GM21619 (cell line): ENCODE measurements at regions not wholly inside any gene's neighbourhood (a gene's known extent, or its start where the extent isn't known, plus 50 kb on each side); places are given as distances from the start of the nearest gene placed in this dataset.
"Not testable (repeated sequence)": the region's sequence is repeated elsewhere in the genome, so short reads cannot be mapped to it uniquely, and the experiment has no call there.

Experiments used
- ATAC-seq: cut with Tn5 transposase; IDR thresholded peaks from one replicate; pipeline ENCODE4 v1.9.1; 2021; ENCODE audit not compliant: unreplicated experiment

DNA sequence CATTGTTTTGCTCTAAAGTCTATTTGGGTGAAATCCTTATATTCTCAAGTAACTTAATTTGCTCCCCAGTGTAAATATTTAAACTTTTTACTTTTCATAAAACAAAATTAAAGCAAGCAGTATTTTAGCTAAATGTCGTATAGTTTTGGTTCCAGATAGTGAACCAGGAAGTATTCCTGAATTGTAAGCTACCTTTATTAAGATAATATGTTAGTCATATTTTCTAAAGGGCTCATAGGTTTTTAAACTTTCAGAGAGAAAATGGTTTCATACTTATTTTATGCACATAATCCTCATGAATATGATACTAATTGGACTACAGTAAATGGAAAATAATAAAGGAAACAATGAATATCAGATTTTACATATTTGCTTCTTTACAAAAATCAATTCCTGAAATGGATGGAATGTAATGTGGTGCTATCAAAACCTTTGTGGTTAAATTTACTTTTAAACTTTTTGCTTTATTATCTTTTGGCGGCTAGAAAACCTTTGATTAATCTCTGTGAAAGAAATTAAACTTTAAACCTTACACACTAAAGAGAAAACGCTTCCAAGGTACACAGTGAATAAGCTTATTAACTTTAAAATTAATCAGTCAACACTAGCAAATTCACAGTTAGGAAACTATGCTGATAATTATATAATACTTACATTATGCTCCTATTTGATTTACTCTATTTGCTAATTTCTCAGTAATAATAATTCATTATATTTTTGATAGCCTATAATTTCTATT lies 76.6 kb upstream of the RHOBTB1 start:
- ATAC-seq, result no peak

- no peak for ATAC-seq
These were observed 74.2 kb upstream of the RHOBTB1 start for GRCh38 chr10:61018146-61018545.

GRCh38 chr10:61016630-61017029 lies 72.6 kb upstream of the RHOBTB1 start:
- ATAC-seq, result no peak

DNA sequence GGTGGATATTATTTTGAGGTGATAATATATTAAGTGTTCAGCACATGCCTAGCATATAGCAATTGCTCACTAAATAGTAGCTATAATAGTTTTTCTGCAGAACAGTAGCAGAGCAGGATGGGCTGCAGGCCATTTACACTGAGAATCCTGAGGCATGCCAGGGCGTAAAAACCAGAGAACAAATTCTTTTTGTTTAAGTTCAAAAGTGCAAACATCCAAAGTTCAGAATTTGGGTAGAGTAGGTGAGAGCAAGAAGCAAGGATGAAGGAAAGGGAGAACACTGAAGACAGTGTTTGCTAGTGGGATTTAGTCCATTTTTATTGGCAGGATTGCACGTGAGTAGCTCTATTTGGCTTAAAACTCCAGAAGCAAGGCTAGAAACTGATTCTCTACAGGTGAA lies 72.0 kb upstream of the RHOBTB1 start:
- no peak for ATAC-seq

DNA sequence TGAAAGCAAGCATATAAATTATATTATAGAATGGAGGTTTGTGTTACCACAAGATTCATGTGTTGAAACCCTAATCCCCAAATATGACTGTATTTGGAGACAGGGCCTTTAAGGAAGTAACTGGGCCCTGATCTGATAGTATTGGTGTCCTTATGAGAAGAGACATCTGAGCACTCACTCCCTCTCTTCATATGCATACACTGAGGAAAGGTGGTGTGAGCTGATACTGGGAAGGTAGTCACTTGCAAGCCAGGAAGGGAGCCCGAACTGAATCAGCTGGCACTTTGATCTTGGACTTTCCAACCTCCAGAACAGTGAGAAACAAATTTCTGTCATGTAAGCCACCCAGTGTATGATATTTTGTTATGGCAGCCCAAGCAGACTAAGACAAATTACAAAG lies 66.9 kb upstream of the RHOBTB1 start:
- ATAC-seq, result no peak

- ATAC-seq, result not testable (repeated sequence)
These were observed 59.1 kb upstream of the RHOBTB1 start for GRCh38 chr10:61003069-61003468.

DNA sequence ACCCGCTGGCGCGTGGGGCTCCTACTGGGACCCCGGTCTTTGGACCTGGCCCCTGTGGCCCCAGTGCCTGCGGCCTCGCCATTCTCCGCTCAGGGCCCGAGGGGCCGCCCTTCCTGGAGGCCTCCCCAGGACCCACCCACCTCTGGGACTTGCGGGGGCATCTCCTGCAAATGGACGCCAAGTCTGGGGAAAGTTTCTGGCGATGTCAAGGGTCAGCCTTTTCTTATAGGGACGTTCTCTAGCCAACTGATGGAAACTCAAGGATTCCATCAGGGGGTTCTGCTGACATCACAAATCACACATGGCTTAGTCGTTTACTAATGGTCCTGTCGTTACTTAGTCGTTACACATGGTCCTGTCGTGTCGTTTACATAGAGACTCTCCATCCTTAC lies 57.7 kb upstream of the RHOBTB1 start:
- no peak for ATAC-seq

- ATAC-seq, result no peak
These were observed 57.1 kb upstream of the RHOBTB1 start for GRCh38 chr10:61000769-61001730.

DNA sequence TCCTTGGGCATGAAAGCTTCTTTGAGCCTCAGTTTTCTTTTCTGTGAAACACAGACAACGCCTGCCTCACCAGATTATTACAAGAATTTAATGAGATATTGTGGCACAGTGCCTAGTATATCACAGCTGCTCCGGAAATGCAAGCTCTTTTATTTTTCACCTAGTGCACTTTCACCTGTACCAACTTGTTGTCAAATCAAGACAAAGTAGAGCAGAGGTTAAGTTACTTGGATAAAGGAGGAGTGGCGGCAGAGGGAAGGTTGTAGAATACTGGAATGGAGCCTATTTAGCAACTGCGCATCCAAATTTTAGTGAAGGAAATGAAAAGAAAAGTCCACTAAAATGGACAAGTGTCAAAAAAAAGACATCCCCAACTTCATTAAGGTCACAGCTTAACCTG lies 54.9 kb upstream of the RHOBTB1 start:
- no peak for ATAC-seq

- no peak for ATAC-seq
These were observed 50.1 kb upstream of the RHOBTB1 start for GRCh38 chr10:60994128-60994527.
